ENCODE measurements at regions not wholly inside any gene's neighbourhood (a gene's known extent, or its start where the extent isn't known, plus 50 kb on each side); places are given as distances from the start of the nearest gene placed in this dataset.
A peak's percentile ranks its signal among the peaks of the same experiment; 100 is the strongest.

- no peak for DNase-seq (ENCODE audit: low read depth in 2 of 3, low spot score in 2 of 3)
Observed at GRCh38 chr3:43865887-43866528, 175.3 kb downstream of the ABHD5 start.

GRCh38 chr3:43866529-43867353 is 176.0 kb downstream of the ABHD5 start:
- no peak for DNase-seq (ENCODE audit: low read depth in 2 of 3, low spot score in 2 of 3)

- DNase-seq (ENCODE audit: low read depth in 2 of 3, low spot score in 2 of 3): no peak
Observed at GRCh38 chr3:43867436-43868072, 176.8 kb downstream of the ABHD5 start.

GRCh38 chr3:43869491-43869890 is 178.8 kb downstream of the ABHD5 start:
- DNase-seq (ENCODE audit: low read depth in 2 of 3, low spot score in 2 of 3): no peak

- no peak for DNase-seq (ENCODE audit: low read depth in 2 of 3, low spot score in 2 of 3)
Observed at GRCh38 chr3:43870120-43870519, 179.4 kb downstream of the ABHD5 start.

GRCh38 chr3:43870844-43871626 is 180.3 kb downstream of the ABHD5 start:
- no peak for DNase-seq (ENCODE audit: low read depth in 2 of 3, low spot score in 2 of 3)

GRCh38 chr3:43871627-43872245 is 181.0 kb downstream of the ABHD5 start:
- no peak for DNase-seq (ENCODE audit: low read depth in 2 of 3, low spot score in 2 of 3)

GRCh38 chr3:43872301-43872700 is 181.6 kb downstream of the ABHD5 start:
- DNase-seq (ENCODE audit: low read depth in 2 of 3, low spot score in 2 of 3): peak in 2 of 3 donors; percentile 30 to 51

GRCh38 chr3:43872901-43873300 is 182.2 kb downstream of the ABHD5 start:
- DNase-seq (ENCODE audit: low read depth in 2 of 3, low spot score in 2 of 3): peak in 1 of 3 donors; percentile 29

- no peak for DNase-seq (ENCODE audit: low read depth in 2 of 3, low spot score in 2 of 3)
Observed at GRCh38 chr3:43873723-43874122, 183.0 kb downstream of the ABHD5 start.

GRCh38 chr3:43874290-43874689 is 183.6 kb downstream of the ABHD5 start:
- DNase-seq (ENCODE audit: low read depth in 2 of 3, low spot score in 2 of 3): no peak

- DNase-seq (ENCODE audit: low read depth in 2 of 3, low spot score in 2 of 3): no peak
Observed at GRCh38 chr3:43874731-43875130, 184.0 kb downstream of the ABHD5 start.

- no peak for DNase-seq (ENCODE audit: low read depth in 2 of 3, low spot score in 2 of 3)
Observed at GRCh38 chr3:43876648-43877047, 185.9 kb downstream of the ABHD5 start.

- peak in 1 of 3 donors; percentile 35 for DNase-seq (ENCODE audit: low read depth in 2 of 3, low spot score in 2 of 3)
Observed at GRCh38 chr3:43879166-43879565, 188.4 kb downstream of the ABHD5 start.

GRCh38 chr3:43882976-43883680 is 192.4 kb downstream of the ABHD5 start:
- DNase-seq (ENCODE audit: low read depth in 2 of 3, low spot score in 2 of 3): no peak

- no peak for DNase-seq (ENCODE audit: low read depth in 2 of 3, low spot score in 2 of 3)
Observed at GRCh38 chr3:43883729-43884396, 193.1 kb downstream of the ABHD5 start.

- DNase-seq (ENCODE audit: low read depth in 2 of 3, low spot score in 2 of 3): no peak
Observed at GRCh38 chr3:43884581-43884980, 193.8 kb downstream of the ABHD5 start.

- DNase-seq (ENCODE audit: low read depth in 2 of 3, low spot score in 2 of 3): no peak
Observed at GRCh38 chr3:43885908-43886618, 195.3 kb downstream of the ABHD5 start.

- DNase-seq (ENCODE audit: low read depth in 2 of 3, low spot score in 2 of 3): no peak
Observed at GRCh38 chr3:43892061-43892460, 201.3 kb downstream of the ABHD5 start.

Measured in hematopoietic multipotent progenitor cell (in vitro differentiated cells).